ENCODE measurements at regions not wholly inside any gene's neighbourhood (a gene's known extent, or its start where the extent isn't known, plus 50 kb on each side); places are given as distances from the start of the nearest gene placed in this dataset.

GRCh38 chr15:91482799-91483198 is 370.7 kb upstream of the SLCO3A1 start:
- TF ChIP-seq CTCF (IDR thresholded peaks at IDR 0.05), result no peak

DNA sequence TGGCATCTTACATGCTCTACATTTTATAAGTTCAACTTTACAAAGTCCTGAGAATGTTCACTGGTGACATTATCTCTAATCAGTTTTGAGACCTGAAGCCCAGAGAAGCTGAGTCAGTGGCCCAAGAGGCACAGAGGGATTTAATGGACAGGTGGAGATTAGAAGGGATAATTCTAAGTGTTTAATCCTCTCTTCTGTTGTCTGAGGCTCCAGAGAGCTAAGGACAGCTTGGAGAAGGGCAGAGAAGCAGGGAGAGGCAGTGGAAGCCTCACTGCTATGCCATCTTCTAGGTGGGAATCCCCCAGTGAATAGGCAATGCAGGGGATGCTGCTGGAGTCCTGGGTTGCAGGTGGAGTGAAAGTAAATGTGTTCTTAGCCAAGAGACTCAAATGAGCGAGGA is 369.4 kb upstream of the SLCO3A1 start:
- TF ChIP-seq CTCF (IDR thresholded peaks at IDR 0.05), result no peak

GRCh38 chr15:91488452-91488851 is 365.1 kb upstream of the SLCO3A1 start:
- no peak for TF ChIP-seq CTCF (IDR thresholded peaks at IDR 0.05)

DNA sequence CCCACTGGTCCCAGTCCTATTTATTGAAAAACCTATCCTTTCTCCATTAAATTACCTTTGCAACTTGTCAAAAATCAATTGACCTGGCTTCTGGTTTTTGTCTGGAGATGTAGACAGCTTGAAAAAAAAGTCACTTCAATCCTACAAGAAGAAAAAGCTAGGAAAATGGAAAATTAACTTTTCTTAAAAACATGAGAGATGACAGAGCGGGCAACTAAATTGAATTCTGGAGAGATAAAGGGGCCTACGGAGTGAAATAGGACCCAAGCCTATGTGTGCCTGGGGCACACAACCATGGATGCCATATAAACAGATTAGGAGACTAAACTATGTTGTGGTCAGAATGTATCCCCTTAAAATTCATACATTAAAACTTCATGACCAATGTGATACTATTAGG is 363.3 kb upstream of the SLCO3A1 start:
- TF ChIP-seq CTCF (IDR thresholded peaks at IDR 0.05), result no peak

DNA sequence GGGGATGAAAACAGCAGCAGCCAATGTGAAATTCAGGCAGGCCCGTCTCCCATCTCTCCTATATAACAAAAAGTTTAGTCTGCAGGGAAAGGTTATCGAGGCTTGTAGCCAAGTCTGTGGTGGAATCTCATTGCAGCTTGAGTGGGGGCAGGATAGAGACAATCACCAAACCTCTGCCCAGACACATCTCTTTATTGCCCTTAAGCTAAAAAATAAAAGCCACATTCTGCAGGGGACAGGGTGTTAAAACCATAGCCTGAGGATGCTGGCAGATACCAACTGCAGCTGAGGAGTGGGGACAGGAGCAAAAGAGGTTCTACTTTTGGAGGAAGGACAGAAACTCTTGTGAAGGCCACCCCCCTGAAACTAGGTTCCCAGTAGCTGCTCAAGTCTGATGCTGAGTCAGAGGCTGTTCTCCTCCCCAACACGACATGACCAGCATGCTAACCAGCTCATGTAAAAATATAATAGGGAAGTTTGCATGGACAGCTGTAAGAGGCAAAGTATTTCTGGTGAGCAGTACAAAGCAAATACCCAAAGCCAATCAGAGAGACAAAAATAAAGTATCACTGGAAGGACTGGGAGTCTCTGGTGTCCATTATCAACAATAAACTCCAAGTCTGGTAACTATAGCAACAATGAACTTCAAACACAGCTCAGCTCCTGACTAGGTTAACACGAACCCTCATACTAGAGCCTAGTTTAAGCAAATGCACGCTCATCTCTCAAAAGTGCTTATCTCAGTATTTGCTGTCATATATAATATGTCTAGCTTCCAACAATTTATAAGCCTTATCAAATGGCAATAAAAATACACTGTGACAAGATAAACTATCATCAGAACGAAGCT is 362.2 kb upstream of the SLCO3A1 start:
- TF ChIP-seq CTCF (IDR thresholded peaks at IDR 0.05), result no peak

DNA sequence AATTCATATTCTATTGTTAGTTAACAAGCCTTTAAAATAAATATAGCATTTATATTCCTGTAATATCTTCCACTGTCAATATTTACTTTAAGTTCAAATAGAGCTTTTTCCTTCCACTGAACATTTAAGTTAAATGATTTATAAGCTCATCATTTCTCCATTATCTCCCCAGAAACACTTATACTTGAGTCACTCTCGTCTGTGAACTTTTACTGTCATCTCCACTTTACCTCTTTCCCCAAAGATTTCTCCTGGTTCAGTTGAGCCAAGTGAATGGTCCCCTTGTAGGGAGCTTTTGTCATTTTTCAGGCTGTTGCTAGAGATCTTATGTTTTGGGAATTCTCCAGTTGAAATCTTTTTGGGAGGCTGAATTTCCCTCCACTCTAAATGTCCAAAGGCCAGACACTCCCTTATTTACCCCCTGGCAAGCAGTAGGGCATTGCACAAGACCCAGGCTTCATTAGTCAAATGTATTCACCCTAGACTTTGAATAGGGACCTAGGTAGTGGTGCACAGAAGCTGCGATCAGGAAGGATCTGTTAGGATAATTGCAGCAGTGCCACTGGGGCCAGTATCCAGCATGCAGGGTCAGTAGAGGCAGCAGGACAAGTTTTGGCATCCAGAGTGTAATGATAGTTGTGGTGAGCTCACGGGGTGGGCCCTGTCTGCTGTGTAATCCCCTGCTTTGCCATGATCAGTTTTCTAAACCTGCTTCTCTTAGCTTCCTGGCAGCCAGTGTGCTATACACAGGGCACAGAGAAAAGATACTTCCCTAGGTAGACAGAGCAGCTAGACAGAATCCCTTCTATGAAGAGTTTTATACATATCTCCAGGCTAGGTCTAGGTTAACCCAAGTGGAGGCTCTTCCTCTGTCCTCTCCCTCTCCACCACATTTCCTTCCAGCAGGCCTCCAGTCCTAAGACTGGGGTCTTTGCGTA is 356.5 kb upstream of the SLCO3A1 start:
- TF ChIP-seq CTCF (IDR thresholded peaks at IDR 0.05), result no peak

GRCh38 chr15:91498046-91498748 is 355.3 kb upstream of the SLCO3A1 start:
- TF ChIP-seq CTCF (IDR thresholded peaks at IDR 0.05), result no peak

All from LNCAP (cell line).